Stimulated activated CD4-positive, alpha-beta T cell treated with anti-CD3 and anti-CD28 coated beads, TNF-alpha, amount 100 ng/mL, for 1 hour (primary cell): ENCODE measurements at regions not wholly inside any gene's neighbourhood (a gene's known extent, or its start where the extent isn't known, plus 50 kb on each side); places are given as distances from the start of the nearest gene placed in this dataset.
"Not testable (repeated sequence)": the region's sequence is repeated elsewhere in the genome, so short reads cannot be mapped to it uniquely, and the experiment has no call there.

Experiments
- DNase-seq, 3 donors: peaks; one replicate each; pipeline ENCODE4 v3.0.0-alpha.2; 2020; ENCODE audit warnings: low read depth in 3 of 3, low spot score in 1 of 3

DNA sequence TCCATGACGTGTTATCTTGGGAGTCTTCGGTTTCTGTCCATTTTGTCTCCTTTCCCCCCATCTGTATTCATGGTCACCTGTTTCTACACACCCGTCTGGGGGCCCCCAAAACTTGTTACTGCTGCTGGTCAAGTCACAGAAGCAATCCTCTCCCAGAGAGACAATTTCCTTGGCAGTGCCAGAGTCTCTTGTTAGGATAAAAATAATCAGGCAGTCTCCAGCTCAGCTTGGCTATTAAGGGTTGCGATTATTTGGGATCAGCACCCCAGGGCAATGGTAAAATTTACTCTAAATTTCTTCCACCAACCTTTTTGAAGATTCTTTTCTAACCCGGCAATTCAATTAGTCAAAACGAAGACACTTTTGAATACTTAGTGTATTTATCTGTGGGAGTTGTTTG is 229.1 kb upstream of the JARID2 start:
- no peak for DNase-seq

GRCh38 chr6:15017261-15017660 is 228.6 kb upstream of the JARID2 start:
- DNase-seq: no peak

DNA sequence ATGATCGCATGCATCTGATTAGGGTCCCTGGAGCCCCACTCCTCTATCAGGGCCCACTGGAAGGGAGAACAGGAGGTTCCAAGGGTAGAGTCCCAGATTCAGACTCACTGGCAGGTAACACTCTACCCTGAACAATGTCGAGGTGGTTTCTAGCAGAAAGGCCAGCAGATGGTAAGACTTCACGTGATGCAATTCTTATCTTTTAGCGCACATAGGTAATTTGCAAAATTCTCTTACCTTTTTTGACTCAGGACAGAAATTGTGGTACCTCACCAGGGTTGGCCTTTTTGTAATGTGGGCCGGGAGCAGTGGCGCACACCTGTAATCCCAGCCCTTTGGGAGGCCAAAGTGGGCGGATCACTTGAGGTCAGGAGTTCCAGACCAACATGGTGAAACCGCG is 228.1 kb upstream of the JARID2 start:
- no peak for DNase-seq

DNA sequence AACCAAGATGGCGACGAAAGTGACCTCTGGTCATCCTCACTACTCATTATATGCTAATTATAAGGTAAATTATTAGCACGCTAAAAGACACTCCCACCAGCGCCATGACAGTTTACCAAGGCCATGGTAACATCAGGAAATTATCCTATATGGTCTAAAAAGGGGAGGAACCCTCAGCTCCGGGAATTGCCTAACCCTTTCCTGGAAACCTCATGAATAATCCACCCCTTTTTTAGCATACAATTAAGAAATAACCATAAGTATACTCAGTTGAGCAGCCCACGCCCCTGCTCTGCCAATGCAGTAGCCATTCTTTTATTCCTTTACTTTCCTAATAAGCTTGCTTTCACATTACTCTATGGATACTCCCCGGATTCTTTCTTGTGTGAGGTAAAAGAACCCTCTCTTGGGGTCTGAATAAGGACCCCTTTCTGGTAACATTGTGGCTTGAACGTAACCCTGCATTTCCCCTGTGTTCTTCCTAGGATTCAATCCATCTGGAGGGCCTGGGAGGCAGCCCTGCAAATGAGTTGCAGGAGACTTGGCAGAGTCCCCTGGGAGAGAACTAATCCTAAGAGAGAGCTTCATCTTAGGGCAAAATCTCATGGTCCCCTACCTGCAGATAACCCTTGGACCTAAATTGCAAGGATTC is 225.6 kb upstream of the JARID2 start:
- DNase-seq: no peak

GRCh38 chr6:15021074-15021473 is 224.8 kb upstream of the JARID2 start:
- no peak for DNase-seq

GRCh38 chr6:15023018-15023417 is 222.9 kb upstream of the JARID2 start:
- not testable (repeated sequence) for DNase-seq

- peak in 1 of 3 donors; percentile 8 for DNase-seq
Observed at GRCh38 chr6:15023448-15023847, 222.4 kb upstream of the JARID2 start.

DNA sequence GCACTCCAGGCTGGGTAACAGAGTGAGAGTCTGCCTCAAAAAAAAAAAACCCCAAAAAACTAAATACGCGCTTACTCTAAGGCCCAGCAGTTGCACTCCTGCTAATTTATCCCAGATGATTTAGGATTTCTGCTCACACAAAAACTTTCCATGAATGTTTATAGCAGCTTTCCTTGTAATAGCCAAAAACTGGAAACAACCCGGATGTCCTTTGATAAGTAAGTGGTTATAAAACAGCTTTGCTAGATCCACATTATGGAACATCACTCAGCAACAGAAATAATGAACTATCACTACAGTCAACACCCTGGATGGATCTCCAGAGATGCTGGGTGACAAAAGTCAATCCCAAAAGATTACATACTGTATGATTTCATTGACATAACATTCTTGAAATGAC is 220.4 kb upstream of the JARID2 start:
- DNase-seq: no peak

- no peak for DNase-seq
Observed at GRCh38 chr6:15026832-15027231, 219.0 kb upstream of the JARID2 start.

GRCh38 chr6:15027472-15027871 is 218.4 kb upstream of the JARID2 start:
- DNase-seq: no peak

DNA sequence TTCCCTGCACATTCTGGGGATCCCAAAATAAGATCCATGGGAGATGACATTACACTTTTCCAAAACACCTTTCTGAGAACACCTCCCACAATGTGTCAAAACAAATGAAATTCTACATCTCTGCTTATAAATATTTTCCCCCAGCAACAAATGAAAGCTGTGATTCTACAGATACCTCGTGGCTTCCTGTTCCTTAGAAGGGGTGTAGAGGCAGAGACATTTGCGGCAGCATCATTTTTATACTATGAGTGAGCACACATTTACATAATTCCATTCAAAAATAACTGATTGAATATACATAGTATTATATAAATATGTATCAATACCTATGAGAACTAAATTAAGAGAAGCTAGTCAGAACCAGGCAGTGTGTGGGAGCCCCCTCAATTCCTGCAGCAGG is 213.9 kb upstream of the JARID2 start:
- DNase-seq: no peak

DNA sequence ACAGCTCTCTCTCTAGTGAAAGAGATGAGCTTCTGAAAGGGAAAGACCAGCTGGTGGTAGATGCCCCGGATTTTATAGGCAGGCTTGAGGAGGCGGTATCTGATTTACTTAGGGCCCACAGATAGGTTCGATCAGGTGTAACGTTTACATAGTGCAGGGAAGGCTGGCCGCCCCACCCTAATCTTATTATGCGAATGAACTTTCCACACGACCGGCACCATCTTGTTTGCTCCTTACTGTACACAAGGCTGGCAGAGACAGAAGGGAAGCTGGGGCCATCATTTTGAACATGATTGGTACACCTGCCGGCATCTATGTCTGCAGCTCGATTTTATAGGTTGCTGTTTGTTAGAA is 212.0 kb upstream of the JARID2 start:
- DNase-seq: no peak

DNA sequence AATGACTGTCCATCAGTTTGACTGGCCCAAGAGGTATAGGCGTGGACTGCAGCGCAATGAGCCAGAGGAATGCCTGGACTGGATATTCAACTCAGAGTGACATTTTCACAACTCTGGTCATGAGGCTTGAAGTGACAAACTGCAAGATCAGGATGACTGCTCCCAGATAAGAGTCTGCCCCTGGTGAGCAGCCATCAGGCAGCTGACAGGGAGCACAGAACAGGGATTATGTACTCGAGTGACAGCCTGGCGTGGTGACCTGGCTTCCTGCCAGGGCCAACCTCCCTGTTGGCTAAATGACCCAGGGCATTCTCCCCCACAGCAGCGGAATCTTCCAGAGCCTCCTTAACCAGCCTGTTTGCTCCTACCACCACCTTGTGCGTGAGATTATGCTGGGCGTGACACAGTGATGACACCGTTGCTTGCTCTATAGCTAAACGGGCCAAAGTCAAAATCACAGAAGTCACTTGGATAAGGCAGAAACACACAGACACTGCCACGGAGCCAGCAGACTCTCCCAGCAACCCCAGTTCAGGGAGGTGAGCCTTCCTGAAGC is 209.1 kb upstream of the JARID2 start:
- DNase-seq: no peak

GRCh38 chr6:15037253-15037652 is 208.6 kb upstream of the JARID2 start:
- no peak for DNase-seq

GRCh38 chr6:15038013-15038791 is 207.7 kb upstream of the JARID2 start:
- DNase-seq: no peak

DNA sequence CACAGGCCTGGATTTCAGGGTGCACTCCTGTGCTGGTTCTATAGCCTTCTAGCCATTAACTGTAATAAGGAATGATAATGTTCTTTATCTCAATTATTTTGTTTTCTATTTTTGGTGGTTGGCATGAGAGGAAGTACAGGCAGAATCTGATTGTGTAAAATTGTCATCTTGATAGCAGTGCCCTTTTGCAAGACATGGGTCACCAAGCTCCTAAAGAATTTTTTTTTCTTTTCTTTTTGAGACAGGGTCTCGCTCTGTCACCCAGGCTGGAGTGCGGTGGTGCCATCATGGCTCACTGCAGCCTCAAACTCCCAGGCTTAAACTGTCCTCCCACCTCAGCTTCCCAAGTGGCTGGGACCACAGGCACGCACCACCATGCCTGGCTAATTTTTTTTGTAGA is 206.7 kb upstream of the JARID2 start:
- DNase-seq: no peak

- DNase-seq: no peak
Observed at GRCh38 chr6:15042938-15043337, 202.9 kb upstream of the JARID2 start.

DNA sequence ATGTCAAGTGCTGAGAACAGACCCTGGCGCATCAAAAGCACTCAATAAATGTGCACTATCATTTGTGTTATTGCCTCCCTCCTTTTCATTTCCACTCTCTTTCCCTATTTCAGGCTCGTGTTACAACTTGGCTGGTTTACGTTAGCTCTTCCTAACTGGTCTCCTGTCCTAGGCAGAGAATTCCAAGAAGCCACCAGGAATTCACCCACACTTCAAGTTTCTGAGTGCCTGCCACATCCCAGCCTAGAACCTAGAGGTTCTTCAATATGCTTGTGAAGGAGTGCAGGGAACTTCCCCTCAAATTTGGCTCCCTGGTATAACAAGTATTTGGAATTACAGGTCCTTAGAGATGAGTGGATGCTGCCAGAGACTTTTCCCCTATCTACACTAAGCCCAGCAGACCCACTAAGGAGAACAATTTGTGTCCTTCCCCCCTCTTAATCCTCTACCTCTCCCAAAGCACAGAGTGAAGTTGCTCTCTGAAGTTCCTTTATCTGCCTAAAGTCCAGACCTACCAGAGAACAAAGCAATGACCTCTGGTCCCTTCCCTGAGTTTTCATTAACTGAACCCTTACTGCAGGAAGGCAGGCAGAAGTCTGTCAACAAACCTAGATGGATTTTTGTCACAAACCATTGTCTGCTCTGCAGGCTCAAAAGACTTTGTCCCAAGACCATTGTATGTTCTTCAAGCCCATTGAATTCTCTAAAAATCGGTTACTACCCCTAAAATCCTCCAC is 201.6 kb upstream of the JARID2 start:
- no peak for DNase-seq

- DNase-seq: no peak
Observed at GRCh38 chr6:15044948-15045347, 200.9 kb upstream of the JARID2 start.

- DNase-seq: no peak
Observed at GRCh38 chr6:15046751-15047150, 199.1 kb upstream of the JARID2 start.

- DNase-seq: no peak
Observed at GRCh38 chr6:15048367-15048766, 197.5 kb upstream of the JARID2 start.
